Stimulated activated memory B cell treated with anti-CD40 and anti-IgM and Interleukin-4, amounts not matched to agents 10 μg/mL and 1 μg/mL and 100 μg/mL, for 72 hours (primary cell): ENCODE measurements at regions not wholly inside any gene's neighbourhood (a gene's known extent, or its start where the extent isn't known, plus 50 kb on each side); places are given as distances from the start of the nearest gene placed in this dataset.

ENCODE experiments used
- ATAC-seq: fragments of 150-1000 bp; cut with Tn5 transposase; 2 replicates; pipeline ENCODE4 v1.10.0; 2021
- H3K27ac Mint-ChIP-seq: one replicate; pipeline ENCODE4 v1.8.0; 2022; ENCODE audit warnings: mild to moderate bottlenecking, mixed read lengths
- H3K27me3 Mint-ChIP-seq: one replicate; pipeline ENCODE4 v1.8.0; 2022; ENCODE audit warnings: mixed read lengths
- H3K36me3 Mint-ChIP-seq: one replicate; pipeline ENCODE4 v1.8.0; 2022; ENCODE audit warnings: mixed read lengths
- H3K4me1 Mint-ChIP-seq: one replicate; pipeline ENCODE4 v1.8.0; 2022; ENCODE audit warnings: mixed read lengths
- H3K4me3 Mint-ChIP-seq: one replicate; pipeline ENCODE4 v1.8.0; 2022; ENCODE audit warnings: mild to moderate bottlenecking, moderate library complexity, mixed read lengths
- H3K9me3 Mint-ChIP-seq: one replicate; pipeline ENCODE4 v1.8.0; 2022; ENCODE audit warnings: mixed read lengths

- peaks cover 60% of the 10 kb centered on the region for H3K27me3 Mint-ChIP-seq
- H3K36me3 Mint-ChIP-seq, result no peaks in the 10 kb centered on the region
- no peak for ATAC-seq
- H3K4me1 Mint-ChIP-seq, result peaks cover 12% of the 10 kb centered on the region
- no peak overlapping the region for H3K27ac Mint-ChIP-seq
- no peak overlapping the region for H3K4me3 Mint-ChIP-seq
- H3K9me3 Mint-ChIP-seq, result no peaks in the 10 kb centered on the region
Observed at GRCh38 chr1:87203904-87204303, 124.8 kb upstream of the LMO4 start.

- no peak overlapping the region for H3K27ac Mint-ChIP-seq
- H3K4me3 Mint-ChIP-seq, result no peak overlapping the region
- no peaks in the 10 kb centered on the region for H3K9me3 Mint-ChIP-seq
- H3K27me3 Mint-ChIP-seq, result peaks cover 58% of the 10 kb centered on the region
- no peak for ATAC-seq
- no peaks in the 10 kb centered on the region for H3K36me3 Mint-ChIP-seq
- H3K4me1 Mint-ChIP-seq, result peaks cover 12% of the 10 kb centered on the region
Observed at GRCh38 chr1:87204441-87204840, 124.2 kb upstream of the LMO4 start.

- Mint-ChIP-seq H3K27me3 (peaks cover 53% of the 10 kb centered on the region), H3K9me3 (no peaks in the 10 kb centered on the region), H3K4me3 (no peak overlapping the region), H3K27ac (no peak overlapping the region), H3K4me1 (peaks cover 12% of the 10 kb centered on the region), H3K36me3 (no peaks in the 10 kb centered on the region)
- ATAC-seq, result no peak
Observed at GRCh38 chr1:87204921-87205320, 123.8 kb upstream of the LMO4 start.

DNA sequence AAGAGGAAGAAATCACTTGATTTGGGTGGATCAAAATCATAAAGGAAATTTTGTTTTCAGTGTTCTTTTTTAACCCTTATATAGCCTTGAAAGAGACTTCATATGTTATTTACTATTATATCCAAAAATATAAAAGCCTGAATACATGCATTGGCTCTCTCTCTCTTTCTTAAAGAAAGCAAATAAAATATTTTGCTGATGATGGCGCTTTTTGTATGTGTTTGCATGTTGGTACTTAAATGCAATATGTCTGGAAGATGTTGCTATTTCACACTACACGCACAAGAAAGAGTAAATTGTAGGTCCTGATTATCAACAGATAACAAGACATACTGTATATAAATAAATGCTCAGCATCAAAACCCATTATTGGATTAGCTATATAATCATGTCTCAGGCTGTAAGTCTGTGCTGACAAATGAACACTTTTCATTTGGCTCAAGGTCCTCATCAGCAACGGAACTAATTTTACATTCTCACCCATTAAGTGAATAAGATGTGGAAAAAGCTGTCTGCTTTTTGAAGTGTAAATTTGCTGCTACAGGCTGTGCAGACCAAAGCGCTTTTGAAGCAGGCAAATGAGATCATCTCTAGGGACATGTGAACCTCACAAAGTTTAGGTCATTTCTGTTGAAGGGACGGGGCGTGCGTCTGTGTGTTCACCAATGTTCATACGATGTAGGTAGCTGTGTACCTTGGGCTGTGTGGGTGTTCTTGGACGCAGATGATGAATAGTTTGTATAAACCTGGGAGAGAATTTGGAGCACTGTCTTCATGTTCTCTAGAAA lies 122.4 kb upstream of the LMO4 start:
- Mint-ChIP-seq H3K27ac (no peak overlapping the region), H3K4me3 (no peak overlapping the region), H3K4me1 (peaks cover 12% of the 10 kb centered on the region), H3K27me3 (peaks cover 50% of the 10 kb centered on the region), H3K9me3 (no peaks in the 10 kb centered on the region), H3K36me3 (no peaks in the 10 kb centered on the region)
- ATAC-seq, result no peak

GRCh38 chr1:87208080-87208479 lies 120.6 kb upstream of the LMO4 start:
- Mint-ChIP-seq H3K4me3 (no peak overlapping the region), H3K27me3 (peaks cover 43% of the 10 kb centered on the region), H3K36me3 (no peaks in the 10 kb centered on the region), H3K9me3 (no peaks in the 10 kb centered on the region), H3K4me1 (peaks cover 2% of the 10 kb centered on the region), H3K27ac (no peak overlapping the region)
- ATAC-seq, result no peak

GRCh38 chr1:87208931-87209330 lies 119.7 kb upstream of the LMO4 start:
- Mint-ChIP-seq H3K27ac (no peak overlapping the region), H3K4me1 (no peaks in the 10 kb centered on the region), H3K9me3 (no peaks in the 10 kb centered on the region), H3K27me3 (peaks cover 43% of the 10 kb centered on the region), H3K36me3 (no peaks in the 10 kb centered on the region), H3K4me3 (no peak overlapping the region)
- no peak for ATAC-seq

DNA sequence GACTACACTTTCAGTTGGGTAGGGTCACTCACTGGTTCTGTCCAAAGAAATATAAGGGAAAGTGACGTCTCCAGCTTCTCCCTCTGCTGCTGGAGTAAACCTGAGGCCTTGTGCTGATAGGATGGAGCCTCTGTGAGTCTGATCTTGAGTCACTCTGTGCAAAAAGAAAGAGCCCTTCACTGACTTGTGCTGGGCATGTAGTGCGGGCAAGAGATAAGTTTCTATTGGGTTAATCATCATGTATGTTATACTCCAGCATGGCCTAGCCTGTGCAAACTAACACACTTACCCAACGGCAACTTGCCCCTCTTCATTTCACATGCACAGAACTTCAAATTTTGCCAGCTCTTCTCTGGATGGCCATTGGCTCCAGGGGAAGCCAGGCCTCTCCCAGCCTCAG lies 118.5 kb upstream of the LMO4 start:
- no peak overlapping the region for H3K4me3 Mint-ChIP-seq
- no peaks in the 10 kb centered on the region for H3K9me3 Mint-ChIP-seq
- peaks cover 43% of the 10 kb centered on the region for H3K27me3 Mint-ChIP-seq
- H3K4me1 Mint-ChIP-seq, result no peaks in the 10 kb centered on the region
- H3K27ac Mint-ChIP-seq, result no peak overlapping the region
- H3K36me3 Mint-ChIP-seq, result no peaks in the 10 kb centered on the region
- ATAC-seq, result no peak

GRCh38 chr1:87212431-87213134 lies 116.1 kb upstream of the LMO4 start:
- no peak for ATAC-seq
- H3K27ac Mint-ChIP-seq, result no peak overlapping the region
- H3K4me1 Mint-ChIP-seq, result no peaks in the 10 kb centered on the region
- peaks cover 43% of the 10 kb centered on the region for H3K27me3 Mint-ChIP-seq
- H3K9me3 Mint-ChIP-seq, result no peaks in the 10 kb centered on the region
- H3K4me3 Mint-ChIP-seq, result no peak overlapping the region
- no peaks in the 10 kb centered on the region for H3K36me3 Mint-ChIP-seq

- Mint-ChIP-seq H3K27me3 (peaks cover 39% of the 10 kb centered on the region), H3K36me3 (no peaks in the 10 kb centered on the region), H3K4me3 (no peak overlapping the region), H3K27ac (no peak overlapping the region), H3K4me1 (no peaks in the 10 kb centered on the region), H3K9me3 (no peaks in the 10 kb centered on the region)
- ATAC-seq, result no peak
Observed at GRCh38 chr1:87213135-87213515, 115.6 kb upstream of the LMO4 start.

DNA sequence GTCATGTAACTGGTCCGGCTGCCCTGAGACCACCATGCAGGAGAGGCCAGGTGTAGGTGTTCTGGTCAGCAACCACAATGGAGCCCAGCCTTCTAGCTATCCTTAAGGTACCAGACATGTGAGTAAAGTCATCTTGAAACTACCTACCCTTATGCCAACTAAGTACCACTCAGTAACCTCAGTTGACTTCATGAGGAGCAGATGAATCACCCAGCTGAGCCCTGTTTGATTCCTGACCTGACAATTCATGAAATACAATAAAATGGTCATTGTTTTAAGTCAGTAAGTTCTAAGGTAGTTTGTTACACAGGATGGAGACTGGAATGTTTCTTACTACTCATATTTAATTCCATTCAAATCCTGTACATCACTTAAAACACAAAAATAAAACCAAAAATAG lies 113.1 kb upstream of the LMO4 start:
- Mint-ChIP-seq H3K27me3 (peaks cover 29% of the 10 kb centered on the region), H3K4me1 (no peaks in the 10 kb centered on the region), H3K4me3 (no peak overlapping the region)

DNA sequence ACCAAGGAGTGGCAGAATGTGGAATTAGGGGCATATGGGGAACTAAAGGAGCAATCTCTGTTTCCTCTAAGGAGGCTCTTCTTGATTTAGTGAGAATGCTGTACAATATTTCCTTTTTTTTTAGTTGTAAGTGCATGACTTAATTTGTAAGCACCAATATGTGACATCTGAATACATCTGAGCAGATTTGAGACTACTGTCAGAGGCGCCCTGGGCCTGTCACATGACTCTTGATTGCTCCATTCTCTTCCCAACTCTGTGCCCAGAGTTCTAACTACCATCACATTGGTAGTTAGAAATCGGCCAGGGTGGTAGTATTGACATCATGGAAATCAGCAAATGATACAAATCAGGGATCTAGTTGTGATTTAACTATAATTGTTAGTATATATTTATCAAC lies 110.1 kb upstream of the LMO4 start:
- H3K9me3 Mint-ChIP-seq, result no peaks in the 10 kb centered on the region
- H3K27ac Mint-ChIP-seq, result no peak overlapping the region
- H3K4me3 Mint-ChIP-seq, result no peak overlapping the region
- no peaks in the 10 kb centered on the region for H3K36me3 Mint-ChIP-seq
- peaks cover 6% of the 10 kb centered on the region for H3K27me3 Mint-ChIP-seq
- H3K4me1 Mint-ChIP-seq, result no peaks in the 10 kb centered on the region
- no peak for ATAC-seq

More for the DNA sequence above, 113.1 kb upstream of the LMO4 start:
- ATAC-seq, result no peak
- Mint-ChIP-seq H3K27ac (no peak overlapping the region), H3K9me3 (no peaks in the 10 kb centered on the region), H3K36me3 (no peaks in the 10 kb centered on the region)

- Mint-ChIP-seq H3K36me3 (no peaks in the 10 kb centered on the region), H3K27me3 (peaks cover under 1% of the 10 kb centered on the region), H3K4me1 (no peaks in the 10 kb centered on the region), H3K27ac (no peak overlapping the region), H3K4me3 (no peak overlapping the region), H3K9me3 (no peaks in the 10 kb centered on the region)
- ATAC-seq, result no peak
Observed at GRCh38 chr1:87219141-87219540, 109.5 kb upstream of the LMO4 start.

DNA sequence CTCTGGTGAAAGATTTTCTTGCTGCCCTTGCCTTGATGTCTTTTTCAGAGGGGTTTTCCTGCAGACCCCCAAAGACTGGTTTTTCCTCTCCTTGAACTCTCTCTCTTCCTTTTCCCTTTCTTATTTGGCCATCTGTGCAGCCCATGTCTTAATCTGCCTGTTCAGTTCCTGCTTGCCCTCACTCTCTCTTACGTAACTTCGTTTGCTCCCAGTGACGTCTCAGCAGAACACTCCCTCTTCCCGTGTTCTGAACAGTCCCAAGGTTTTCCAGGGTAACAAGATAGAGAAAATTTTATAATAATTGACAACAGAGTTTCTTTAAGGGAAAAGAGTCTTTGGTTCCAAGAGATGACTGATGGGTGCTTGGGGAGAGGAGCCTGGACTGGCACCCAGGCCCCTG lies 109.1 kb upstream of the LMO4 start:
- no peaks in the 10 kb centered on the region for H3K9me3 Mint-ChIP-seq
- no peaks in the 10 kb centered on the region for H3K27me3 Mint-ChIP-seq
- ATAC-seq, result no peak
- no peaks in the 10 kb centered on the region for H3K36me3 Mint-ChIP-seq
- no peak overlapping the region for H3K27ac Mint-ChIP-seq
- H3K4me3 Mint-ChIP-seq, result no peak overlapping the region
- H3K4me1 Mint-ChIP-seq, result no peaks in the 10 kb centered on the region

DNA sequence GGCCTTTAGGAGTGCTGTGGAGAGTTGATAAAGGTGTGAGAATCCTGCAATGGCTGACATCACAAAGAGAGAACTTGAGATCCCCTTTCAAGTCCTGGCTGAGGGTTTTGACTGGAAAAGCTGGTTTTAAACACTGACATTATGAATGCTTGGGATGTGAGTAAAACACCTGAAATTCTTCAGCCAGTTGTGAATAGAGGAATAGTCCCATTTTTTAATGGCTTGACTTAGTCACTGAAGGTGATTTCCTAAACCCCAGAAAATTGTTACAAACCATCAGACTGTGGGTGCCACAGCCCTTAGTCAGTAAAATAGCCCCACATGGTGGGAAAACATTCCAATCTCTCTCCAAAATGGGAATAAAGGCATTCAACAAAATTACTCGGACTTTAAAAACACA lies 107.7 kb upstream of the LMO4 start:
- Mint-ChIP-seq H3K27me3 (no peaks in the 10 kb centered on the region), H3K27ac (no peak overlapping the region), H3K9me3 (no peaks in the 10 kb centered on the region), H3K4me1 (peaks cover 4% of the 10 kb centered on the region), H3K4me3 (no peak overlapping the region), H3K36me3 (no peaks in the 10 kb centered on the region)
- no peak for ATAC-seq

DNA sequence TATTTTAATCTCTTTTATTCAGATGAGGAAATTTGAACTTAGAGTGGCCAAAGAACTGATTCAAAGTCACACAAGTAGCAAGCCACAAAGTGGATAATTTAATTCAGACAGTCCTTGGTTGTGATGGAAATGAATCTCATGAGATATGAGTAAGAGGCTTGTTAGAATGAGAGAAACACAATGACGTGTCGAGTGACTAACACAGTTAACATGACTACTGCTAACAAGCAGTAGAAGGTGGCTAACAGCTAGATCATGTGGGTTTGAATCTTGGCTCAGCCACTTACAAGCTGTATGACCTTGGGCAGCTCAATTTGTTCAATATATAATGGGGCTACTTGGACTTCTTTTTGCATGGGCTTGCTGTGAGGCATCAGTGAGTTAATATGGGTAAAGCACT lies 104.5 kb upstream of the LMO4 start:
- no peaks in the 10 kb centered on the region for H3K9me3 Mint-ChIP-seq
- H3K36me3 Mint-ChIP-seq, result no peaks in the 10 kb centered on the region
- H3K27ac Mint-ChIP-seq, result no peak overlapping the region
- H3K4me3 Mint-ChIP-seq, result no peak overlapping the region
- no peak for ATAC-seq
- peaks cover 11% of the 10 kb centered on the region for H3K4me1 Mint-ChIP-seq
- H3K27me3 Mint-ChIP-seq, result no peaks in the 10 kb centered on the region

DNA sequence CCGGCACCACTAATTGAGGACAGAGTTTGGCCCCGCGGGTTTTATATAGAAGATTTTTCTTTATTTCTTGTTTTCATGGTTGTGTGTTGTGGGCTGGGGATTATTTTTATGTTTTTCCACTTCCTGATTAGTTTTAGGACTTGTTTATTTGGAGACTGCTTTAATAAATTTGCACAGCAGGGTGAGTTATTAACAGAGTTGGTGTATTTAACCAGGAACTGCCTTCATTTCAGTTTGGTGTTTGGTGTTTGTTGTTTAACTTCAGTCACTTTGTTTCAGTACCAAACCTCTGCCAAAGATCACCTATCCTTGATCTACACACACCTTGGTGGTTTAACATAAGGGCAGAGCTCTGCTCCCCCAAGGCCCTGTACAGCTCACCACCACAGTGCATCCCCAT lies 103.5 kb upstream of the LMO4 start:
- Mint-ChIP-seq H3K36me3 (no peaks in the 10 kb centered on the region), H3K4me3 (no peak overlapping the region), H3K9me3 (no peaks in the 10 kb centered on the region), H3K27ac (no peak overlapping the region), H3K4me1 (peaks cover 11% of the 10 kb centered on the region), H3K27me3 (no peaks in the 10 kb centered on the region)
- ATAC-seq, result no peak
